GM10248 (cell line): ENCODE measurements at regions not wholly inside any gene's neighbourhood (a gene's known extent, or its start where the extent isn't known, plus 50 kb on each side); places are given as distances from the start of the nearest gene placed in this dataset.

ENCODE experiments used
- CTCF ChIA-PET: fragments of 300-600 bp; sonication (Branson Sonifier 250); formaldehyde crosslinking; extraction: SDS; loops from one replicate; lab custom pipeline; 2021; ENCODE audit warnings: antibody characterized with exemption; lab: Yijun Ruan, JAX
- POLR2A ChIA-PET: fragments of 350-650 bp; sonication (Branson Sonifier 250); formaldehyde crosslinking; extraction: SDS; loops from one replicate; lab custom pipeline; 2020; ENCODE audit warnings: antibody characterized with exemption; lab: Yijun Ruan, JAX
- DNase-seq: peaks from one replicate; pipeline ENCODE4 v3.0.0; 2012; ENCODE audit errors: extremely low spot score
- CTCF ChIP-seq: IDR thresholded peaks from 2 replicates; pipeline ENCODE4 v1.5.1; 2012; ENCODE audit warnings: mild to moderate bottlenecking, low read depth; ENCODE audit errors: extremely low read depth, missing control alignments, control extremely low read depth

GRCh38 chr7:94264756-94265155 lies 129.9 kb upstream of the COL1A2 start:
- ChIA-PET POLR2A (no interaction called here), CTCF (no interaction called here)

GRCh38 chr7:94265456-94265855 lies 129.2 kb upstream of the COL1A2 start:
- no peak for DNase-seq
- TF ChIP-seq CTCF, result no peak
- ChIA-PET CTCF (no interaction called here), POLR2A (no interaction called here)

More at GRCh38 chr7:94264756-94265155, 129.9 kb upstream of the COL1A2 start:
- DNase-seq, result no peak
- no peak for TF ChIP-seq CTCF

GRCh38 chr7:94266238-94266644 lies 128.5 kb upstream of the COL1A2 start:
- ChIA-PET CTCF (no interaction called here), POLR2A (no interaction called here)
- no peak for TF ChIP-seq CTCF
- no peak for DNase-seq

GRCh38 chr7:94270772-94271171 lies 123.9 kb upstream of the COL1A2 start:
- no peak for TF ChIP-seq CTCF
- ChIA-PET POLR2A (no interaction called here), CTCF (no interaction called here)
- DNase-seq, result no peak

GRCh38 chr7:94272821-94273583 lies 121.7 kb upstream of the COL1A2 start:
- no peak for TF ChIP-seq CTCF
- DNase-seq, result no peak
- CTCF ChIA-PET, result no interaction called here
- POLR2A ChIA-PET, result no interaction called here

GRCh38 chr7:94274828-94275227 lies 119.9 kb upstream of the COL1A2 start:
- no peak for DNase-seq
- POLR2A ChIA-PET, result no interaction called here
- CTCF ChIA-PET, result no interaction called here
- no peak for TF ChIP-seq CTCF
